NT2/D1 (cell line): ENCODE measurements at regions not wholly inside any gene's neighbourhood (a gene's known extent, or its start where the extent isn't known, plus 50 kb on each side); places are given as distances from the start of the nearest gene placed in this dataset.

Source experiments
- SUZ12 ChIP-seq: IDR thresholded peaks from 2 replicates; pipeline ENCODE4 v1.6.1; 2011; ENCODE audit not compliant: insufficient read length, insufficient read depth; ENCODE audit errors: extremely low read depth
- YY1 ChIP-seq: IDR thresholded peaks from 2 replicates; pipeline ENCODE4 v1.6.1; 2011; ENCODE audit not compliant: insufficient read length, insufficient read depth
- ZNF274 ChIP-seq: IDR thresholded peaks from 2 replicates; pipeline ENCODE4 v1.6.1; 2011; ENCODE audit warnings: mild to moderate bottlenecking, low read depth, low read length

- TF ChIP-seq ZNF274 (no peak), YY1 (no peak), SUZ12 (no peak)
These were observed 124.6 kb upstream of the NGF start for GRCh38 chr1:115462566-115463076.
